ENCODE measurements at regions not wholly inside any gene's neighbourhood (a gene's known extent, or its start where the extent isn't known, plus 50 kb on each side); places are given as distances from the start of the nearest gene placed in this dataset.
"Not testable (repeated sequence)": the region's sequence is repeated elsewhere in the genome, so short reads cannot be mapped to it uniquely, and the experiment has no call there.

DNA sequence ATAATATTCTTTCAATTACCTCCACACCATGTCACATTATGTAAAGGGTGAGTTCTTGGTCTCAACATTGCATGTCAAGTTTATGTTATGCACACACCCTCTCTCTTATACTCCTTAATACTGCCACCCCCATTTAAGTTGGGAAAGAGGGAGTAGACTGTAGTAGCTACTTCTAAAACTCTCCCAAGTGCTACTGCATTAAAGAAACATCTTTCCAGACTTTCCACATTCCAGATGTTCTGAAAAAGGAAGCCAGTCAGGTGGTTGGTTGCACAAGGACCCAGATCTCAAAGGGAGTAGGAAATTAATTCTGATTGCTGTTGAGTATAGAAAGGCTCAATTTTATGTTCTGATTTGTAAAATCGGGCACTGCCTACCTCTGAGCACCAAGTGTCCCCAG is 419.5 kb downstream of the CD83 start:
- in situ Hi-C loops (cut with HindIII; ENCODE audit: low pct_unique_long_range_greater_than_20kb, low sequenced_read_pairs), result no loop called here
- no peak for DNase-seq (ENCODE audit: low read depth)

DNA sequence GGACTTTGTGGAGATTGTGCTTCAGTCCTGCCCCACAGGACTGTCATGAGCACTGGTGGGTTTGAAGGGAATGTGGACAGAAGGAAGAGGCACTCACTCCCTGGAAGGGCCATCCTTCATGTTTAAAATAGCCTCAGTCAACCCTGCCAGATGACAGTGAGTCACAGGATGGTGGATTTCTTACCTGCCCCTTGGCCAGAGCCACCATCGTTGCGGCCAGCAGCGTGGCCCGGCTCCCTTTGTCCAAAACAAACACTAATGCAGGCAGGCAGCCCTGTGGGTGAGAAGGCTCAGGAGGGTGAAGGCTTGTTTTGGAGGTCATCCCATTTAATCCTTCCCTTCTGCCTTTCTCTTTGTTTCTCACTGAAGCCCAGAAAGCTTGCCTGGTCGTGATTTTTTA is 422.7 kb downstream of the CD83 start:
- in situ Hi-C loops (cut with HindIII; ENCODE audit: low pct_unique_long_range_greater_than_20kb, low sequenced_read_pairs), result no loop called here
- DNase-seq (ENCODE audit: low read depth), result no peak

DNA sequence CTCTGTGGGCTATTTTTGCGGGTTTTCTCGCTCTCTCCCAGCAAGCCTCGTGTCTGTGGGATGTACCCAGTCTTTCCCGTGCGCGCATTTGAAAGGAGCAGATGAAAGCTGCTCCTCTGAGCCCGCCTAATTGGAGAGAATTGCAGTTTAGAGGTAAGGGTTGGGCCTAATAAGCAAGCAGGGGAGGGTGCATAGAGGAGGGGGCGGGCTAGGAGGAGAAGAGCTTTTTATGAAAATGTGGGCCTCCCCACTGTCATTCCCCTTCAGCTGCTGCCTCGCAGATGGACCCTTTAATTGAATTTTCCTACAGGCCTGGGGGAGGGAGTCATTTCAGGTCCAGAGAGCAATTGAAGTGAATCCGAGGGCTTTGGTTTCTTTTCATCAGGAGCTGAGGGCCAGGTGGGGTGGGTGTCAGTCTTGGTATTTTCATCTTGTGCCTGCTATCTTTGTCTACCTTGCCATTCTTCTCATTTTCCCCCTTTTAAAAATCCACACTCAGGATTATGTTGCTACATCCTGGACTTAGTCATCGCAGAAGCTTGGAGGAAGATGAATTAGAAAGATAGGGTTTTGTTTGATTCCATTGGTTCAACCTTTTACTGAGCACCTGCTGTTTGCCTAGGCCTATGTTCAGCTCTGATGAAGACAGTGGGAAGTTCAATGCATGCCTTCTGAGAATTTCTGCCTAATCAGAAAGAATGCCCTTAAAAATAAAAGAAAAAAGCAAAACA is 423.4 kb downstream of the CD83 start:
- in situ Hi-C loops (cut with HindIII; ENCODE audit: low pct_unique_long_range_greater_than_20kb, low sequenced_read_pairs), result no loop called here
- DNase-seq (ENCODE audit: low read depth), result no peak

DNA sequence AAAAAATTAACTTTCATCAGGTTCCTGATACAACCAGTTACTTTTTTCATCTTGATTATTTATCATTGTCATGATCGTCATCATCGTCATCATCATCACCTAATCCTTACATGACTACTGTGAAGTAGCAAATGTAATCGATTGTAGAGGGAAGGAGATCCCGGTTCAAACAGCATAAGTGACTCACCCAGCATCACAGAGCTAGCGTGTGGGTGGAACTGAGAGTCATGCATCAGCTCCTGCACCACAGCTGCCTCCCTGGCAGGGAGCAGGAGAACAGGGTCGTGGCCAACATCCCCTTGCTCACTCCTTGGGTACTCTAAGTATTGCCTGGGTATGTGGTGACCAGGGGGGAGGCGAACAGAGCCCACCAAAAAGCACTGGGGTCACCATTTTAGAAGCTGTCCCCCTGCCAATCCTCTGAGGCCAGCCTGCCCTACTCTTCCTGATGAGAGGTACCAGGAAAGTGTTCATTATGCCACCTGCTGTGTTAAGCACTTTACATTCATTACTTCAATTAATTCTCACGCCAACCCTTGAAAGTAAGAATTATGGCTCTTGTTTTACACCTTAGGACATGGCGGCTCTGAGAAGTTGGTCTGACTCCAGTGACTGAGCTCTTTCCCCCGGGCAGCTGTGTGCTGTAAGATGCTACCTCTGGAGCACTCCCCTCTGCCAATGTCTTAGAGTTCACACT is 425.2 kb downstream of the CD83 start:
- peak; percentile 36 for DNase-seq (ENCODE audit: low read depth)
- in situ Hi-C loops (cut with HindIII; ENCODE audit: low pct_unique_long_range_greater_than_20kb, low sequenced_read_pairs), result no loop called here

DNA sequence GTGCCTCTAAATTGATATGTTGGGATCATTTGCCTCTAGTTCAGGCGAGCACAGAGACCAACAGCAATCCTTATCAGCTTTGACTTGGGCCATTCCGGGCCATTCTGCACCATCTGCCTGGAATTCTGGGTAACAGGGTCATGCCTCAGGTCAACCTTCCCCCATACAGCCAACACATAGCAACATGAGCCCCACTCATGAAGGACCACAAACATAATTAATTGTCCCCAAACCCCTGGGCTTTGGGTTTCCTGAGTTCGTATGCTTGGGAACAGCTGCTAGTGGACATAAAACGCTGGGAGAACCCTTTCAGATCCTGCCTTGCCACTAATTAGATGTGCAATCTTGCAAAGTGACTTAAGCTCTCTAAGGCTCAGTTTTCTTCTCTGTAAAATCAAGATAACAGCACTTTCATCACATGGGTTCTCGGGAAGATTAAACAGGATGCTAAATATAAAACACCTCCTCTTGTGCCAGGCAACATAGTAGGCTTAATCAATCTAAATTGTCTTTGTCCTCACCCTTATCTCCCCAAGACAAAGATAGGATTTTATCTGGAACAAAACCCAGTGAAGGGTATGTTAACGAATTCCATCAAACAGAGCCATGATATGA is 426.5 kb downstream of the CD83 start:
- no peak for DNase-seq (ENCODE audit: low read depth)
- in situ Hi-C loops (cut with HindIII; ENCODE audit: low pct_unique_long_range_greater_than_20kb, low sequenced_read_pairs), result no loop called here

DNA sequence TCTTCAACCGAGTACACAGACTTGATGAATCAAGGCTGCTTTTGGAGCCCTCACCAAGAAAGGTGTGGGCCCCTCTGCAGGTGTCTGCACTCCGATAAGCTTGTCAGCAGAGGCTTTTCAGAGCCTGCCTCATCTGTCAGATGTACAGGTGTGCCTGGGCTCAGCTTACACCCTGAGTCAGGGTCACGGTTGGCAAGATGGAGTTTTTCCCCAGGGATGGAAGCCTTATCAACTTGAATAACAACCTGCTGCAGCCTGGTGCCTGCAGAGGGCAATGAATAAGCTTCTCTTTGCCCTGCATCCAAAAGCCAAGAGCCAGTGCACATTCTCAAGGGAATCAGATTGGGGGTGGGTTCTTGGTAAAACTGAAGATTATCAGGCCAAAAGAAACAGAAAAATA is 427.1 kb downstream of the CD83 start:
- in situ Hi-C loops (cut with HindIII; ENCODE audit: low pct_unique_long_range_greater_than_20kb, low sequenced_read_pairs), result no loop called here
- no peak for DNase-seq (ENCODE audit: low read depth)

DNA sequence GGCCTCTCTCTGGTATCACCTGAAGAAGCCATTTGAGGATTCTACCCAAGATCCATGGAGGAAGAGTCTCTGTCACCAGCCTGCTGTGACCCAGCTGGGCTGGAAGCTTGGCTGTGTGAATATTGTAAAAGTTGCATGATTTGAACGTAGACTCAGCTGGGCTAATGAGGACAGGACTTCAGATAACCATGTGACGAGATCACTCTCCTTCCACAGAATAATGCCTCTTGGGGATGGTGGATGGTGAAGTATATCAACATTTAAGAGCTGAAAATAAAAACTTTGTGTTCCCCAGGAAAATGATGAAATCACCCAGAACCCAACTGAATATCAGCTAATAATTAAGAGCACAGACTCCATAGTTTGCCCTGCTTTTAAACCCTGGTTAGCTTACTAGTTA is 427.9 kb downstream of the CD83 start:
- DNase-seq (ENCODE audit: low read depth), result no peak
- in situ Hi-C loops (cut with HindIII; ENCODE audit: low pct_unique_long_range_greater_than_20kb, low sequenced_read_pairs), result no loop called here

DNA sequence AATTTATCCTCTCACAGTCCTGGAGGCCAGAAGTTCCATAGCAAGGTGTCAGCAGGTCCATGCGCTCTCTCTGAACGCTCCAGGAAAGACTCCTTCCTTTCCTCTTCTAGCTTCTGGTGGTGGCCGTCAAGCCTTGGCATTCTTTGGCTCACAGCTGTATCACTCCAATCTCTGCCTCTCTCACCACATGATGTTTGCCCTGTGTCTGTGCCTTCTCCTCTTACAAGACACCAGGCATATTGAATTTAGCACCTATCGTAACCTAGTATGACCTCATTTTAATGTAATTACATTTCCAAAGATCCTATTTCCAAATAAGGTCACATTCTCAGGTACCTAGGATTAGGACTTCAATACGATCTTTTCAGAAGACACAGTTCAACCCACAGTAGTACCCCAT is 428.5 kb downstream of the CD83 start:
- no peak for DNase-seq (ENCODE audit: low read depth)
- in situ Hi-C loops (cut with HindIII; ENCODE audit: low pct_unique_long_range_greater_than_20kb, low sequenced_read_pairs), result no loop called here

DNA sequence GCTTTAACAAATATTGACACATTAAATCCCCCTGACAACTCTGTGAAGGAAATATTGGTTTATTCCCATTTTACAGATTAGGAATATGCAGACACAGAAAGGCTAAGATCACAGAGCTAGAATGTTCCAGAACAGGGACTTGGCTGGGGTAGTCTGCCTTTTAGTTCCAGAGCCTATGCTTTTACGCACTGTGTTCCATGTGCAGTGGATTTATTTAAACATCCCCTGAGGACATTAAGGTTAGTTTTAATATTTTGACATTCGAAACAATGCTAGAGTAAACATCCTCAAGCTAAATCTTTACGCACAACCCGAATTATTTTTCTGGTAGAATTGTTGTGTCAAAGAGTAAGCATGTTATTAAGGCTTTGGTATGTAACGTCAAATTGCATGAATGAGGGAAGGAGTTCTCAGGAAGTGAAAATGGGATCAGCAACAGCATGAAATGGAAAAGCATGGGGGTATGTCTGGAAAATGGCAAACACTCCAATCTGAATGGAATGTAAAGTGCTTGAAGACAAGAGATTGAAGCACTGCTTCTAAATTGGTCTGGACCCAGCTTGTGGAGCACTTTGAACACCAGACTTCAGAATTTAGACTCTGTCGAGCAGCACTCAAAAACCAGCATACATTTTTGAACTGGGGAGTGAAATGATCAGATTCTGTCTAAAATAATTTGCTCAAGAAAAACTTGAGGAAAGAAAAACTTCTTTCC is 429.9 kb downstream of the CD83 start:
- DNase-seq (ENCODE audit: low read depth), result no peak
- in situ Hi-C loops (cut with HindIII; ENCODE audit: low pct_unique_long_range_greater_than_20kb, low sequenced_read_pairs), result no loop called here

DNA sequence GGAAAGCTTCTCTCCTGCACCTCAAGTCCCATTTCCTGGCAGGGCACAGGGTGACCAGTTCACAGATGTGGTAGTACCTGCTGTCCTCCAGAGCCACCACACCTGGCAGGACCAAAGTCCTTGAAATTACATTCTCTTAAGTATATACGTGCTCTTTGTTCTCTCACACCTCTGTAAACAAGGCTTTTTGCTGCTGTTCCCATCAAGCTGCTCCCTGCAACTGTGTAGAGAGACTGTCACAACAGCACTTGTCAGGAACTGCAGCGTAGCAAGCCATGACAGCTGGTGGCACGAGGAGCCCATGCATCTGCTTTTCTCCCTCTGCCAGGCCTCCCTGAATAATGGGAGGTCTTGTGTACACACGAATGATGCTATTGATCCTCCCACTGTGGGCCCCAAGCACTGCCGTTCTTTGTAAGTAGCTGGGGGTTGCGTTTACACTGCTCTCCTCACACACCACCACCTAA is 431.8 kb downstream of the CD83 start:
- in situ Hi-C loops (cut with HindIII; ENCODE audit: low pct_unique_long_range_greater_than_20kb, low sequenced_read_pairs), result no loop called here
- no peak for DNase-seq (ENCODE audit: low read depth)

DNA sequence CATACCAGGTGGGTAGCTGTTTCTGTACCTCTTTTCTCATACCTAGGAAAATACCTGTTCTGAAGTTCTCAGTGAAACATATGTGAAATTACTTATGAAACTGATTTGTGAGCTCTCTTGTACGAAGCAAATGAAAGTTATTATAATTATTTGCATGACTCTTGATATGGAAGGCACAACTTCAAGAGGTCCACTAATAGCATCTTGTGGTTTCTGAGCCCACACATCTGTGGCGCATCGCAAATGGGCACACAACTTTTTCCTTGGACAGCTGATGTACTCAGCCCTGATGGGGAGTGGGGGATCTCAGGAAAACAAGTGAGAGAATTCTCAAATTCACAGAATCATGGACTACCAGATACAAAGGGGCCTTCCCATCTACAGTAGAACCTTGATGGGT is 432.3 kb downstream of the CD83 start:
- in situ Hi-C loops (cut with HindIII; ENCODE audit: low pct_unique_long_range_greater_than_20kb, low sequenced_read_pairs), result no loop called here
- DNase-seq (ENCODE audit: low read depth), result no peak

DNA sequence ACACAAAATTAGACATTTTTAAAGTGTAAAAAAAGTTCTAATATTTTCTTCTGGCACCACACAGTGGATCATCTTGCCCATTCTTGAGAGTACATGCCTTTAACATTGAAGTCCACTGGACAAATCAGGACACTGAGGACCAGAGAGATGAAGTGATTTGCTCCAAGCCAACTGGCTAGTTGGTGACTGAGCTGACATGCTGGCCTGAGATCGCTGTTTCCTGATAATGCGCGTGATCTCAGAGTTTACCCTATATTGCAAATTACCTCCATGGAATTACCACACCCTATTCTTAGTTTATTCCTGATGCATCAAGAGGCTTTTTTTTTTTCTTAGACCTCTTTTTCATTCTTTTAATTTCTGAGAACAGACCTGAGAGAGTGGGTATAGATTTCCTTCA is 432.8 kb downstream of the CD83 start:
- no peak for DNase-seq (ENCODE audit: low read depth)
- in situ Hi-C loops (cut with HindIII; ENCODE audit: low pct_unique_long_range_greater_than_20kb, low sequenced_read_pairs), result no loop called here

DNA sequence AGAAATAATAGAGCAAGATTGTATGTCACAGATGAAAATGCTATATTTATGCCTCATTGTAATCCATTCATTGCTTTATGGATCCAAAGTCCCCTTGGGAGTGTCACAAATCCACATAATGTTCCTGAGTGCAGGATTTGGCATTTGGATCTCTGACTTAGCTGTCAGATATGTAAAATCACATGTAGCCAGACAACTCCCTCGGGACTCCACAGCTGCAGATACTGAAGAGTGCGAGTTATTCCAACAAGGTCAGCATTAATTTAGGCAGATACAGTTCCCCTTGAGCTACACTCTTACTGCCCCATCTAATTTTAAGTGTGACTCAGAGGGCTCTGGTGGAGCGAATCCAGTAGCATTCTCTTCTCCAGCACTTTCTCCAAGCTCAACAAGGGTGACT is 433.2 kb downstream of the CD83 start:
- in situ Hi-C loops (cut with HindIII; ENCODE audit: low pct_unique_long_range_greater_than_20kb, low sequenced_read_pairs), result no loop called here

DNA sequence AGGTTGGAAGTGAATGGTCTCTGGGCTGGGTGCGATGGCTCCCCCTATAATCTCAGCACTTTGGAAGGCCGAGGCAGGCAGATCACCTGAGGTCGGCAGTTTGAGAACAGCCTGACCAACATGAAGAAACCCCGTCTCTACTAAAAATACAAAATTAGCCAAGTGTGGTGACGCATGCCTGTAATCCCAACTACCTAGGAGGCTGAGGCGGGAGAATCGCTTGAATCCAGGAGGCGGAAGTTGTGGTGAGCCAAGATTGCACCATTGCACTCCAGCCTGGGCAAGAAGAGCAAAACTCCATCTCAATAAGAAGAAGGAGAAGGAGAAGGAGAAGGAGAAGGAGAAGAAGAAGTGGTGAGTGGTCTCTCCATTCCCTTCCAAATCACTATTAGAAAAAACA is 434.0 kb downstream of the CD83 start:
- in situ Hi-C loops (cut with HindIII; ENCODE audit: low pct_unique_long_range_greater_than_20kb, low sequenced_read_pairs); DNase-seq (ENCODE audit: low read depth): not testable (repeated sequence)

More for the DNA sequence above, 433.2 kb downstream of the CD83 start:
- DNase-seq (ENCODE audit: low read depth), result no peak

DNA sequence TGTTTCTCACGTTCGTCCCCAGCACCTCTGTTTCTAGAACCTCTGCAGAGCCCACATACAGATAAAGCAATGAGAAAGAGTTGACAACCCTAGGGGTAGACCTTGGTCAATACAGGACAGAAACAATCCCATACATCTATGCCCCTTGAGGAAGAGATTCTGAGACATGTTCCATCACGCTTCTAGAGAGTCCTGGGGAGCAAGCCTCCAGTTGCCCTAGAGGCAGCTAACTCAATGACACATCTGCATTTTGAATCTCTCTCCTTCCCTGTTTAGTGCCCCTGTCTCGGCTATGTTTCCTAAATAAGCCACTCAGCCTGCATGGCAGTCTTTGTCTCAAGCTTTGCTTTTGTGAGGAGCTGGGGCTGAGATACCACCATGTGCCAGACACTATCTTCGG is 435.3 kb downstream of the CD83 start:
- in situ Hi-C loops (cut with HindIII; ENCODE audit: low pct_unique_long_range_greater_than_20kb, low sequenced_read_pairs), result no loop called here

DNA sequence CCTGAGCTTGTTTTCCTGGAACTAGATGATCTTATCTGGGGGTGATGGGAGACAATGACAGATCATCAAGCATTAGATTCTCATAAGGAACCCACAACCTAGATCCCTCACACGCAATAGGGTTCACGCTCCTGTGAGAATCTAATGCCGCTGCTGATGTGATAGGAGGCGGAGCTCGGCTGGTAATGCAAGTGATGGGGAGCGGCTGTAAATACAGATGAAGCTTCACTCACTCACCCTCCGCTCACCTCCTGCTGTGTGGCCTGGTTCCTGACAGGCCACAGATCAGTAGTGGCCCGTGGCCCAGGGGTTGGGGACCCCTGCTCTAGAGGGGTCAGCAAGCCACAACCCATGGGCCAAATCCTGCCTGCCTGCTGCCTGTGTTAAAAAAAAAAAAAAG is 435.9 kb downstream of the CD83 start:
- in situ Hi-C loops (cut with HindIII; ENCODE audit: low pct_unique_long_range_greater_than_20kb, low sequenced_read_pairs), result no loop called here
- DNase-seq (ENCODE audit: low read depth), result no peak

More for the DNA sequence above, 435.3 kb downstream of the CD83 start:
- no peak for DNase-seq (ENCODE audit: low read depth)

DNA sequence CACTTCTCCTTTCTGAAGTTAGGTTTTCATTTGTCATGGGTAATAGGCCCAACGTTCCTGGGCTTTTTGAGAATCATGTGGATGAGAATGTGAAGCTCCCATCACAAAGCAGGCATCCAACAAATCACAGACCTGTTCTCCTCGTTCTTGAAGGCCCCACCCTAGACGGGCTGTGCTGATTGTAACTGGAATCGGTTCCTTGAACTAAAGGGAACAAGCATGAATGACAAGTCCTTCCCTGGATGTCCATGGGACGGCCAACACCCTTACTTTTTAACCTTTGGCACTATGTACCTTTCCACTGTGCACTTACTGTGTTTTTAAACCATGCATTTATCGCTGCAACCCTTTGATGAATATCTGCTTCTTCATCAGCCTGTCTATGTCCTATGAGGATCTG is 438.2 kb downstream of the CD83 start:
- in situ Hi-C loops (cut with HindIII; ENCODE audit: low pct_unique_long_range_greater_than_20kb, low sequenced_read_pairs), result no loop called here

DNA sequence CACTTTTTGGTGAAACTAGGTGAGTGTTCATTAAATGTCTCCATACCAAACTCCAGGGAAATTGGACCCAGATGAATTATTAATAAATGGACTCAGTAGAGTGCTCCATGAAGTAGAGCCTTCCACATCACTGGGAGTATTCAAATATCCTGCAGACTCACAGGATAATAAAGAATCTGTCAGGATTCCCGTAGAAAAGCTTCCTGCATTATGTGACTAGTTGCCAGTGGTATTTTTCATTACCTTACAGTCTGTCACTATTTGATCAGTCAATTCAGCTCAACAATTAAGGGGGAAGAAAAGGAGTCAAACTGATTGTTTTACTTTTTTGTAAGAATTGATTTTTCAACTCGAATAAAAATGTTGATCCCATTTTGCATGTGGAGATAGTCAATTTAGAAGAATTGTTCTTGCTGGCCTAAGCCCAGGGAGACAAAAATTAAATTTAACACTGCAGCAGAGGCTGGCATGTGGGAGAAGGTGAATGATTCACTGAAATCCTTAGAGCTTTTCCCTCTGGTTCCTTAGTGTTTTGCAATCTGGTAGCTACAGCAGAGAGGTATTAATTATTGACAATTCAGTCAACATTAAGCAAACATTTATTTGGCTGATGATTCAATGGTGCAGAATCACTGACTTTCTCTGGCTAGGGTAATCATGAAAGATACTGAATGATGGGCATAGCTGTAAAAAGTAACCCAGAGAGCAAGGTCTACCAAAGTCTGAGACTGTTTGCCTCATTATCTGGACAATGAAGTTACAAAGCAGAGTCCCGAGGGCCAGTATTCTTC is 442.4 kb downstream of the CD83 start:
- DNase-seq (ENCODE audit: low read depth), result peak; percentile 82

More for the DNA sequence above, 438.2 kb downstream of the CD83 start:
- DNase-seq (ENCODE audit: low read depth), result no peak

More for the DNA sequence above, 442.4 kb downstream of the CD83 start:
- in situ Hi-C loops (cut with HindIII; ENCODE audit: low pct_unique_long_range_greater_than_20kb, low sequenced_read_pairs), result no loop called here

Data from Caki2 (cell line).